ENCODE measurements at regions not wholly inside any gene's neighbourhood (a gene's known extent, or its start where the extent isn't known, plus 50 kb on each side); places are given as distances from the start of the nearest gene placed in this dataset.

GRCh38 chr9:88077071-88077617 lies 61.1 kb downstream of the SPATA31C2 start:
- DNase-seq (ENCODE audit: low read depth) = no peak

- DNase-seq (ENCODE audit: low read depth) = peak; percentile 93
Measured at GRCh38 chr9:88076286-88077070, 61.8 kb downstream of the SPATA31C2 start.

GRCh38 chr9:88075966-88076285 lies 62.3 kb downstream of the SPATA31C2 start:
- no peak for DNase-seq (ENCODE audit: low read depth)

- no peak for DNase-seq (ENCODE audit: low read depth)
Measured at GRCh38 chr9:88075506-88075905, 62.8 kb downstream of the SPATA31C2 start.

- DNase-seq (ENCODE audit: low read depth) = no peak
Measured at GRCh38 chr9:88074931-88075330, 63.3 kb downstream of the SPATA31C2 start.

GRCh38 chr9:88072831-88073375 lies 65.4 kb downstream of the SPATA31C2 start:
- DNase-seq (ENCODE audit: low read depth) = peak; percentile 10

- no peak for DNase-seq (ENCODE audit: low read depth)
Measured at GRCh38 chr9:88071331-88071730, 66.9 kb downstream of the SPATA31C2 start.

GRCh38 chr9:88065619-88066018 lies 72.7 kb downstream of the SPATA31C2 start:
- DNase-seq (ENCODE audit: low read depth) = no peak

GRCh38 chr9:88064554-88064953 lies 73.7 kb downstream of the SPATA31C2 start:
- DNase-seq (ENCODE audit: low read depth) = no peak

GRCh38 chr9:88060746-88061145 lies 77.5 kb downstream of the SPATA31C2 start:
- no peak for DNase-seq (ENCODE audit: low read depth)

GRCh38 chr9:88059469-88059868 lies 78.8 kb downstream of the SPATA31C2 start:
- DNase-seq (ENCODE audit: low read depth) = no peak

GRCh38 chr9:88056876-88057275 lies 81.4 kb downstream of the SPATA31C2 start:
- peak; percentile 70 for DNase-seq (ENCODE audit: low read depth)

GRCh38 chr9:88053856-88054501 lies 79.6 kb upstream of the CDK20 start:
- no peak for DNase-seq (ENCODE audit: low read depth)

GRCh38 chr9:88052321-88052965 lies 78.1 kb upstream of the CDK20 start:
- DNase-seq (ENCODE audit: low read depth) = no peak

- no peak for DNase-seq (ENCODE audit: low read depth)
Measured at GRCh38 chr9:88051138-88051537, 76.8 kb upstream of the CDK20 start.

- no peak for DNase-seq (ENCODE audit: low read depth)
Measured at GRCh38 chr9:88049677-88050307, 75.5 kb upstream of the CDK20 start.

GRCh38 chr9:88046542-88046941 lies 72.2 kb upstream of the CDK20 start:
- DNase-seq (ENCODE audit: low read depth) = no peak

GRCh38 chr9:88045686-88046085 lies 71.4 kb upstream of the CDK20 start:
- no peak for DNase-seq (ENCODE audit: low read depth)

- no peak for DNase-seq (ENCODE audit: low read depth)
Measured at GRCh38 chr9:88044200-88044599, 69.9 kb upstream of the CDK20 start.

- DNase-seq (ENCODE audit: low read depth) = no peak
Measured at GRCh38 chr9:88043647-88044046, 69.3 kb upstream of the CDK20 start.

GRCh38 chr9:88041447-88041846 lies 67.1 kb upstream of the CDK20 start:
- peak; percentile 26 for DNase-seq (ENCODE audit: low read depth)

GRCh38 chr9:88037285-88037845 lies 63.0 kb upstream of the CDK20 start:
- no peak for DNase-seq (ENCODE audit: low read depth)

All from iris pigment epithelial cell (primary cell).